HG03521 (cell line): ENCODE measurements at regions not wholly inside any gene's neighbourhood (a gene's known extent, or its start where the extent isn't known, plus 50 kb on each side); places are given as distances from the start of the nearest gene placed in this dataset.
A peak's percentile ranks its signal among the peaks of the same experiment; 100 is the strongest.

ENCODE experiments used
- ATAC-seq: cut with Tn5 transposase; IDR thresholded peaks from one replicate; pipeline ENCODE4 v1.9.1; 2021; ENCODE audit warnings: mild to moderate bottlenecking, moderate library complexity; ENCODE audit not compliant: unreplicated experiment

DNA sequence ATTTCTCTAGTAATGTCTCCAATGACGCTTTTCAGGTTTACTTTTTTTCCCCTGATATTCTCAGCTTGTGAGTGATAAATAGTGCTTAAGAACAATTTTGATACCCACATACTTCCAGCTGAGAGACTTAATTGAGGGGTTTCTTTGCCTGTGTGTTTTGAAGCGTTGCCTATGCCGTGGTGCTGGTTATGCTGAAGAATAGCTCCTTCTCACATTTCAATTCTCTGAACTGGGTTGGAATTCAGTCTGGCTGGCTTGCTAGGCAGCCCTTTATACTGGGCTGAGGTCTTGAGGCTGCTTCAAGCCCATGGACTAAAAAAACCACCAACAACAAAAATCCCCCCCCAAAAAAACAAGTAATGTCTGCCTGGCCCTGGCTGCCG lies 87.4 kb downstream of the CHST2 start:
- ATAC-seq: no peak

DNA sequence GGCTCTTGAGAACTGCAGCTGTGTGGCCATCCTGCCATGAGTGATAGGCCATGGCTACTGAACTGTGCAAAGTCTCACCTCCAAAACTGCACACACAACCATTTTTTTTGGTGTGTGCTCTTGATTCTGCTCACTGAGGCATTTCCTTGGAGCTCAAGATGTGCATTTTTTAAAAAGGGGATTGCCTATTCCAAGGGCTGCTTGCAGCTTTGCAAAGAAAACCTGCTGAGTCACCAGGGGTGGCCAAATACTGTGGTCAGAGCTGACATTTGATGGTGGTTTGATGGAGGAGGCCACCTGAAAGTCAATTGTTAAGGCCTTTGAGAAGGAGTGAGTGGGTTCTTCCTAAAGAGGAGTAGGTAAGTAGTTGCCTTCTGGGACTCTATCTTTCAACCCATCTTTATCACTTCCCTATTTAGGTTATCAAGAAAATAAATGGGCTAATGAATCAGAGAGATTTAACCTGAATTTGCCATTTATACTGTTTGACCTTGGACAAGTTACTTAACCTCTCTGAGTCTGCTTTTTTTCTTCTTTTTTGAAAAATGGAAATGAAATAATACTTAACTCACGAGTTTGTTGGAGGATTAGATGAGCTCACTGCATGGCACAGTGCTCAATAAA lies 87.9 kb downstream of the CHST2 start:
- ATAC-seq: peak; percentile 80

- no peak for ATAC-seq
These were observed 89.6 kb downstream of the CHST2 start for GRCh38 chr3:143208976-143209714.

GRCh38 chr3:143209715-143210059 lies 90.1 kb downstream of the CHST2 start:
- no peak for ATAC-seq

DNA sequence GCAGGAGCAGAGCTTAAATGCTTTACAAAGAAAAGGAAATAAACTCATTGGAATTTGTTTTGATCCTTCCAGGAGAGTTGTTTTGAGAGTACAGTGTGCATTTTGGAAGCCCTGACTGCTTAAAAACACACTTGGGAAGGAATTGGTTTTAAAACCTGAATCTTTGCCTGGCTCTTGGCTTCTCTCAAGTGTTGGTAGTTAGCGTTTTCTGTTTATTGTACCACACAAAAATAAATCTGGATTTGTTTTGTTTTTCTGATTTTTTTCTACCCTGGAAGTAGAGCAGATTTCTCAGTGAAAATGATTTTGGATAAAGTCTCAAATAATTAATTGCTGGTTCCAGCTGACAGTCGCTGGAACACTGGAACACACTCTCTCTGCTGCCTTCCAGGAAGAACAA lies 90.6 kb downstream of the CHST2 start:
- no peak for ATAC-seq

DNA sequence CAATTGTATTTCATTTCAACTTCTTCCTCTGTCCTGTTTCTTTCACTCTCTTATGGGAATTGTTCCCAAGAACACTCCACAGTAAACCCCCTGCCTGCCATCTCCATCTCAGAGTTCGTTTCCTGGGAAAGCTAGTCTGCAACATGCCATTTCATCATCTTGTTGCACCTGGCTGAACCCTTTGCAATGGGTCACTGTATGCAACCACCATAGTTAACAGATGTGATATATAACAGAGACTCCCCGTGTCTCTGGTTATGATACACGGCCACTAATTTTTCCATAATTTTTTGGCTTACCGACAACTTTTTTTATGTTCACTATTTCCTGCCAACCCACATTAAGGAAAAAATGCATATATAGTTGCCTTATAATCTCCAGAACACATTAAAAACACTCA lies 95.5 kb downstream of the CHST2 start:
- ATAC-seq: no peak
